Mesenchymal stem cell (in vitro differentiated cells and primary cell): ENCODE measurements at regions not wholly inside any gene's neighbourhood (a gene's known extent, or its start where the extent isn't known, plus 50 kb on each side); places are given as distances from the start of the nearest gene placed in this dataset.
A peak's percentile ranks its signal among the peaks of the same experiment; 100 is the strongest.
"Not testable (repeated sequence)": the region's sequence is repeated elsewhere in the genome, so short reads cannot be mapped to it uniquely, and the experiment has no call there.

Experiments used
- DNase-seq: peaks from one replicate; pipeline ENCODE4 v3.0.0-alpha.2; 2013
- H2AFZ ChIP-seq: one replicate; pipeline ENCODE4 v1.6.1; 2013; ENCODE audit warnings: low read depth, mild to moderate bottlenecking, control low read depth, inconsistent platforms, low read length, moderate library complexity
- H2AK5ac ChIP-seq: 2 replicates; pipeline ENCODE4 v1.6.1; 2013; ENCODE audit warnings: low read length, moderate library complexity, mild to moderate bottlenecking, inconsistent platforms; ENCODE audit not compliant: severe bottlenecking
- H2BK120ac ChIP-seq: one replicate; pipeline ENCODE4 v1.6.1; 2013; ENCODE audit warnings: low read depth, mild to moderate bottlenecking, inconsistent platforms, low read length, moderate library complexity
- H2BK12ac ChIP-seq, 2 experiments: one replicate each; pipeline ENCODE4 v1.6.1; 2013; ENCODE audit warnings: inconsistent platforms in 2 of 2, low read length in 2 of 2, mild to moderate bottlenecking in 2 of 2, moderate library complexity in 2 of 2, control low read depth in 1 of 2
- H2BK15ac ChIP-seq: one replicate; pipeline ENCODE4 v1.6.1; 2013; ENCODE audit warnings: mild to moderate bottlenecking, low read depth, inconsistent platforms; ENCODE audit not compliant: poor library complexity, severe bottlenecking
- H2BK5ac ChIP-seq: 2 replicates; pipeline ENCODE4 v1.6.1; 2013; ENCODE audit warnings: low read depth, mild to moderate bottlenecking, low read length, control low read depth, inconsistent platforms; ENCODE audit not compliant: poor library complexity, severe bottlenecking
- H3K14ac ChIP-seq, 2 experiments: one replicate each; pipeline ENCODE4 v1.6.1; 2013; ENCODE audit warnings: inconsistent platforms in 2 of 2, low read length in 2 of 2, control low read depth in 1 of 2, mild to moderate bottlenecking in 1 of 2, moderate library complexity in 1 of 2
- H3K18ac ChIP-seq, 2 experiments: one replicate each; pipeline ENCODE4 v1.6.1; 2013; ENCODE audit warnings: inconsistent platforms in 2 of 2, low read length in 2 of 2, control low read depth in 1 of 2, low read depth in 1 of 2, mild to moderate bottlenecking in 1 of 2
- H3K23ac ChIP-seq, 2 experiments: one replicate each; pipeline ENCODE4 v1.6.1; 2013; ENCODE audit warnings: inconsistent platforms in 2 of 2, low read length in 2 of 2, mild to moderate bottlenecking in 2 of 2, moderate library complexity in 2 of 2, control low read depth in 1 of 2
- H3K27ac ChIP-seq: 2 replicates; pipeline ENCODE4 v1.5.1; 2013; ENCODE audit warnings: mild to moderate bottlenecking, moderate library complexity, low read length, control low read depth, inconsistent platforms; ENCODE audit not compliant: poor library complexity, severe bottlenecking
- H3K27me3 ChIP-seq, 2 experiments: 2 replicates each; pipeline versions ENCODE4 v1.6.1 to v1.7.0; 2013; ENCODE audit warnings: low read length in 2 of 2, mild to moderate bottlenecking in 2 of 2, moderate library complexity in 2 of 2, control low read depth in 1 of 2, inconsistent platforms in 1 of 2; ENCODE audit not compliant: control insufficient read depth in 1 of 2, insufficient read depth in 1 of 2
- H3K36me3 ChIP-seq, 2 experiments: 2 replicates each; pipeline versions ENCODE4 v1.6.1 to v1.7.0; 2013; ENCODE audit warnings: low read length in 2 of 2, control low read depth in 1 of 2, inconsistent platforms in 1 of 2, low read depth in 1 of 2, mild to moderate bottlenecking in 1 of 2; ENCODE audit not compliant: insufficient read depth in 2 of 2, control insufficient read depth in 1 of 2
- H3K4ac ChIP-seq, 2 experiments: one replicate each; pipeline ENCODE4 v1.6.1; 2013; ENCODE audit warnings: inconsistent platforms in 2 of 2, low read length in 2 of 2, mild to moderate bottlenecking in 2 of 2, moderate library complexity in 2 of 2, control low read depth in 1 of 2, low read depth in 1 of 2
- H3K4me1 ChIP-seq: 2 replicates; pipeline ENCODE4 v1.6.1; 2013; ENCODE audit warnings: low read depth, low read length, control low read depth; ENCODE audit not compliant: control insufficient read depth, insufficient read depth
- H3K4me2 ChIP-seq: 2 replicates; pipeline ENCODE4 v1.6.1; 2013; ENCODE audit warnings: low read length, mild to moderate bottlenecking, inconsistent platforms; ENCODE audit not compliant: poor library complexity, severe bottlenecking
- H3K4me3 ChIP-seq, 2 experiments: 2 replicates each; pipeline versions ENCODE4 v1.5.1 to v1.7.0; 2013; ENCODE audit warnings: low read length in 2 of 2, mild to moderate bottlenecking in 2 of 2, control low read depth in 1 of 2, low read depth in 1 of 2; ENCODE audit not compliant: insufficient read depth in 1 of 2
- H3K79me1 ChIP-seq: replicated peaks from 2 replicates; pipeline ENCODE4 v1.6.1; 2013; ENCODE audit warnings: mild to moderate bottlenecking, control low read depth, low read length, inconsistent platforms; ENCODE audit not compliant: poor library complexity, severe bottlenecking
- H3K9ac ChIP-seq: 2 replicates; pipeline ENCODE4 v1.7.0; 2013; ENCODE audit warnings: mild to moderate bottlenecking, low read length, moderate library complexity
- H3K9me3 ChIP-seq: 2 replicates; pipeline ENCODE4 v1.7.0; 2013; ENCODE audit warnings: mild to moderate bottlenecking, low read length; ENCODE audit not compliant: control insufficient read depth
- H4K8ac ChIP-seq: one replicate; pipeline ENCODE4 v1.6.1; 2013; ENCODE audit warnings: inconsistent platforms, mild to moderate bottlenecking, low read length, moderate library complexity
- H4K91ac ChIP-seq: one replicate; pipeline ENCODE4 v1.6.1; 2013; ENCODE audit warnings: mild to moderate bottlenecking, low read length, inconsistent platforms
- WGBS: methylation state at CpG from one replicate; pipeline ENCODE4 v1.1.7; 2013; ENCODE audit warnings: mixed read lengths; 5-methylcytosine and 5-hydroxymethylcytosine counted together

DNA sequence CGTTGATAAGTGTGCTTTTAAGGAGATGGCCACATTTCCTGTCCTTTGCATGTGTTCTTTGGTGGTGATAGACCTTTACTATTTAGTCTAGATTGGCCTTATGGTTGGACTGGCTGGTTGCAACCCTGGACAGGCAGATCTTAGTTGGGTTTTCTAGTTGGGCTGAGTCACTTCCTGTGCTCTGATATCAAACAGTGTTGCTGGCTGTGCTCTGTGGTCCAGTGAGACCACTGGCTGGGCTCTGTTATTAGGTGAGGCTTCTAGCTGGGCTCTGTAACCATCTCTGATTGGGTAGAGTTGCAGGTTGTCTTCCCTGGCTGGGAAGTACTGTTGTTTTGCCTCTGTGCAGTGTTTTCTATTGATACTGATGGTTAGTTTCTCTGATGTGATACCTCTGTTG is 432.5 kb downstream of the LRRC70 start:
- Histone ChIP-seq H4K8ac (no peak overlapping the region), H3K4me1 (no peaks in the 10 kb centered on the region), H3K4me3 (no peak overlapping the region), H3K14ac (no peak overlapping the region), H4K91ac (no peak overlapping the region), H3K36me3 (no peaks in the 10 kb centered on the region), H3K23ac (no peak overlapping the region), H2BK12ac (no peak overlapping the region), H3K79me1 (no peaks in the 10 kb centered on the region), H2BK120ac (no peak overlapping the region), H3K4me2 (no peak overlapping the region), H3K27me3 (no peaks in the 10 kb centered on the region), H3K18ac (no peak overlapping the region), H2AK5ac (no peak overlapping the region), H2BK5ac (no peak overlapping the region), H3K4ac (no peak overlapping the region), H3K9me3 (peaks cover 48% of the 10 kb centered on the region), H2AFZ (no peak overlapping the region), H3K9ac (no peak overlapping the region), H3K27ac (no peak overlapping the region), H2BK15ac (no peak overlapping the region)
- DNase-seq, result no peak
- 66% methylated on average over 1 of the region's 1 CpG for WGBS

DNA sequence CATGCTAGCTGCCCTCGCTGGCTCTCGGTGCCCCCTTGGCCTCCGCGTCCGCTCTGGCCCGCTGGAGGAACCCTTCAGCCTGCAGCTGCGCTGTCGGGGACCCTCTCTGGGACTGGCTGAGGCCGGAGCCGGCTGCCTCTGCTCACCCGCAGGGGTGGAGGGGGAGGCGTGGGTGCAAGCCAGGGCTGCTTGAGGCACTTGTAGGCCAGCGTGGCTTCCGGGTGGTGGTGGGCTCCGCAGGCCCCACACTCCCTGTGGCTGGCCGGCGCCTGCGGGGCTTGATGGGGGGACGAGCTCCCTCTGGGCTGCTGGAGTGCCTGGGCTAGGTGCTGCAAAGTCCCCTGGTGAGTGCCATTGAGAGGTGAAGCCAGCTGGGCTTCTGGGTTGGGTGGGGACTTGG is 429.6 kb downstream of the LRRC70 start:
- no peak overlapping the region for H2BK15ac ChIP-seq
- no peak overlapping the region for H3K9ac ChIP-seq
- H3K79me1 ChIP-seq, result no peaks in the 10 kb centered on the region
- no peak overlapping the region for H3K4me2 ChIP-seq
- no peak overlapping the region for H2BK5ac ChIP-seq
- no peak overlapping the region for H3K23ac ChIP-seq
- H2BK120ac ChIP-seq, result no peak overlapping the region
- no peak overlapping the region for H2AK5ac ChIP-seq
- no peaks in the 10 kb centered on the region for H3K27me3 ChIP-seq
- no peak overlapping the region for H3K27ac ChIP-seq
- no peak overlapping the region for H2AFZ ChIP-seq
- WGBS, result 89% methylated on average over 14 of the region's 19 CpGs
- no peak overlapping the region for H2BK12ac ChIP-seq
- peaks cover 51% of the 10 kb centered on the region for H3K9me3 ChIP-seq
- no peak overlapping the region for H3K14ac ChIP-seq
- H3K4me1 ChIP-seq, result no peaks in the 10 kb centered on the region
- no peak overlapping the region for H3K18ac ChIP-seq
- no peak for DNase-seq
- no peaks in the 10 kb centered on the region for H3K36me3 ChIP-seq
- H4K91ac ChIP-seq, result no peak overlapping the region
- H3K4me3 ChIP-seq, result peak overlapping the region in 1 of 2 experiments; percentile 22
- no peak overlapping the region for H3K4ac ChIP-seq
- no peak overlapping the region for H4K8ac ChIP-seq

DNA sequence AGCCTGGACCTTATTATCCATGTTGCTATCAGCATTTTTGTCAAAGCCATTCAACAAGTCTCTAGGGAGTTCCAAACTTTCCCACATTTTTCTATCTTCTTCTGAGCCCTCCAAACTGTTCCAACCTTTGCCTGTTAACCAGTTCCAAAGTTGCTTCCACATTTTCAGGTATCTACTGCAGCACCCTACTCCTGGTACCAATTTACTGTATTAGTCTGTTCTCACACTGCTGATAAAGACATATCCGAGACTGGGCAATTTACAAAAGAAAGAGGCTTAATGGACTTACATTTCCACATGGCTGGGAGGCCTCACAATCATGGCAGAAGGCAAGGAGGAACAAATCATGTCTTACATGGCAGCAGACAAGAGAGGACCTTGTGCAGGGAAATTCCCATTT is 416.2 kb downstream of the LRRC70 start:
- H4K91ac ChIP-seq, H3K4me3 ChIP-seq, H3K27ac ChIP-seq, H3K9ac ChIP-seq, DNase-seq, H3K79me1 ChIP-seq, H3K18ac ChIP-seq, H2BK120ac ChIP-seq, H4K8ac ChIP-seq, H2AK5ac ChIP-seq, H3K27me3 ChIP-seq, H3K4me1 ChIP-seq, H2BK12ac ChIP-seq, H3K14ac ChIP-seq, H2AFZ ChIP-seq, H2BK5ac ChIP-seq, H3K36me3 ChIP-seq, H3K4ac ChIP-seq, H3K23ac ChIP-seq, H2BK15ac ChIP-seq, H3K4me2 ChIP-seq: not testable (repeated sequence)
- 56% methylated on average over 1 of the region's 1 CpG for WGBS
- H3K9me3 ChIP-seq, result peaks cover 36% of the 10 kb centered on the region

DNA sequence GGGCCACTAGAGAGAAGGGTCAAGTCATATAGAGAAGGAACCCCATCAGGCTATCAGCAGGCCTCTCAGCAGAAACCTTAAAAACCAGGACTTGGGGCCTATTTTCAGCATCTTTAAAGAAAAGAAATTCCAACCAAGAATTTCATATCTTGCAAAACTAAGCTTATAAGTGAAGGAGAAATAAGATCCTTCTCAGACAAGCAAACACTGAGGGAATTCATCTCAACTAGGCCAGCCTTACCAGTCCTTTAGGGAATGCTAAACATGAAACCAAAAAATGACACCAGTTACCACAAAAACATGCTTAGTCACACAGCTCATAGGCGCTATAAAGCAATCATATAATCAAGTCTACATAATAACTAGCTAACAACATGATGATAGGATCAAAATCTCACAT is 407.1 kb downstream of the LRRC70 start:
- no peak overlapping the region for H2AFZ ChIP-seq
- no peak overlapping the region for H4K8ac ChIP-seq
- no peak overlapping the region for H2BK5ac ChIP-seq
- H3K4me2 ChIP-seq, result no peak overlapping the region
- no peak overlapping the region for H3K27ac ChIP-seq
- no peaks in the 10 kb centered on the region for H3K27me3 ChIP-seq
- no peaks in the 10 kb centered on the region for H3K4me1 ChIP-seq
- H3K4ac ChIP-seq, result no peak overlapping the region
- H3K23ac ChIP-seq, result no peak overlapping the region
- H2BK120ac ChIP-seq, result no peak overlapping the region
- no peaks in the 10 kb centered on the region for H3K36me3 ChIP-seq
- no peak overlapping the region for H2BK12ac ChIP-seq
- no peak overlapping the region for H3K18ac ChIP-seq
- no peak overlapping the region for H3K14ac ChIP-seq
- peaks cover 21% of the 10 kb centered on the region for H3K9me3 ChIP-seq
- 76% methylated on average over 1 of the region's 1 CpG for whole genome bisulfite sequencing
- H3K4me3 ChIP-seq, result no peak overlapping the region
- H4K91ac ChIP-seq, result no peak overlapping the region
- no peak for DNase-seq
- no peak overlapping the region for H3K9ac ChIP-seq
- no peak overlapping the region for H2AK5ac ChIP-seq
- no peaks in the 10 kb centered on the region for H3K79me1 ChIP-seq
- no peak overlapping the region for H2BK15ac ChIP-seq
